ENCODE measurements at regions not wholly inside any gene's neighbourhood (a gene's known extent, or its start where the extent isn't known, plus 50 kb on each side); places are given as distances from the start of the nearest gene placed in this dataset.

- CTCF ChIA-PET, result no interaction called here
- no peaks in the 10 kb centered on the region for H3K36me3 Mint-ChIP-seq
These were observed 135.7 kb upstream of the UMPS start for GRCh38 chr3:124594581-124594980.

GRCh38 chr3:124597273-124597672 is 133.0 kb upstream of the UMPS start:
- CTCF ChIA-PET, result no interaction called here
- no peak overlapping the region for H3K4me3 Mint-ChIP-seq
- no peak for DNase-seq
- peaks cover 16% of the 10 kb centered on the region for H3K4me1 Mint-ChIP-seq
- peaks cover 26% of the 10 kb centered on the region for H3K27me3 Mint-ChIP-seq
- H3K9me3 Mint-ChIP-seq, result no peaks in the 10 kb centered on the region
- no peaks in the 10 kb centered on the region for H3K36me3 Mint-ChIP-seq
- no peak overlapping the region for H3K27ac Mint-ChIP-seq

More at GRCh38 chr3:124594581-124594980, 135.7 kb upstream of the UMPS start:
- Mint-ChIP-seq H3K4me1 (peaks cover 16% of the 10 kb centered on the region), H3K27ac (no peak overlapping the region), H3K9me3 (no peaks in the 10 kb centered on the region), H3K27me3 (peaks cover 19% of the 10 kb centered on the region), H3K4me3 (no peak overlapping the region)
- DNase-seq, result no peak

- no peaks in the 10 kb centered on the region for H3K9me3 Mint-ChIP-seq
- no peak for DNase-seq
- H3K4me1 Mint-ChIP-seq, result peaks cover 9% of the 10 kb centered on the region
- H3K27ac Mint-ChIP-seq, result no peak overlapping the region
- H3K4me3 Mint-ChIP-seq, result no peak overlapping the region
- H3K36me3 Mint-ChIP-seq, result no peaks in the 10 kb centered on the region
- peaks cover 30% of the 10 kb centered on the region for H3K27me3 Mint-ChIP-seq
- CTCF ChIA-PET, result no interaction called here
These were observed 132.3 kb upstream of the UMPS start for GRCh38 chr3:124597979-124598378.

GRCh38 chr3:124599147-124599765 is 131.0 kb upstream of the UMPS start:
- H3K9me3 Mint-ChIP-seq, result no peaks in the 10 kb centered on the region
- no peak overlapping the region for H3K27ac Mint-ChIP-seq
- H3K4me1 Mint-ChIP-seq, result no peaks in the 10 kb centered on the region
- no peaks in the 10 kb centered on the region for H3K36me3 Mint-ChIP-seq
- DNase-seq, result no peak
- no peak overlapping the region for H3K4me3 Mint-ChIP-seq
- peaks cover 26% of the 10 kb centered on the region for H3K27me3 Mint-ChIP-seq
- CTCF ChIA-PET, result interaction anchor here (1.1 kb wide), 1 partner anchor 34 kb away, joined by 3 read pairs; no protein-coding TSS in a partner anchor

GRCh38 chr3:124599779-124600693 is 130.2 kb upstream of the UMPS start:
- Mint-ChIP-seq H3K4me3 (no peak overlapping the region), H3K27me3 (peaks cover 25% of the 10 kb centered on the region), H3K27ac (no peak overlapping the region), H3K9me3 (no peaks in the 10 kb centered on the region), H3K36me3 (no peaks in the 10 kb centered on the region), H3K4me1 (no peaks in the 10 kb centered on the region)
- no peak for DNase-seq
- CTCF ChIA-PET, result interaction anchor here (1.1 kb wide), 1 partner anchor 35 kb away, joined by 3 read pairs; no protein-coding TSS in a partner anchor

GRCh38 chr3:124600765-124601164 is 129.5 kb upstream of the UMPS start:
- CTCF ChIA-PET, result no interaction called here
- Mint-ChIP-seq H3K36me3 (no peaks in the 10 kb centered on the region), H3K4me1 (no peaks in the 10 kb centered on the region), H3K27me3 (peaks cover 25% of the 10 kb centered on the region), H3K4me3 (no peak overlapping the region), H3K9me3 (no peaks in the 10 kb centered on the region), H3K27ac (no peak overlapping the region)
- no peak for DNase-seq

GRCh38 chr3:124601190-124601589 is 129.1 kb upstream of the UMPS start:
- CTCF ChIA-PET, result no interaction called here
- no peak for DNase-seq
- no peaks in the 10 kb centered on the region for H3K4me1 Mint-ChIP-seq
- no peaks in the 10 kb centered on the region for H3K36me3 Mint-ChIP-seq
- H3K27ac Mint-ChIP-seq, result no peak overlapping the region
- no peaks in the 10 kb centered on the region for H3K9me3 Mint-ChIP-seq
- peaks cover 25% of the 10 kb centered on the region for H3K27me3 Mint-ChIP-seq
- H3K4me3 Mint-ChIP-seq, result no peak overlapping the region

GRCh38 chr3:124602980-124603627 is 127.1 kb upstream of the UMPS start:
- CTCF ChIA-PET, result no interaction called here
- Mint-ChIP-seq H3K27ac (no peak overlapping the region), H3K9me3 (no peaks in the 10 kb centered on the region), H3K4me1 (no peaks in the 10 kb centered on the region), H3K36me3 (no peaks in the 10 kb centered on the region), H3K4me3 (no peak overlapping the region), H3K27me3 (peaks cover 21% of the 10 kb centered on the region)
- DNase-seq, result no peak

GRCh38 chr3:124605781-124606579 is 124.3 kb upstream of the UMPS start:
- no peaks in the 10 kb centered on the region for H3K36me3 Mint-ChIP-seq
- H3K27me3 Mint-ChIP-seq, result peaks cover 17% of the 10 kb centered on the region
- H3K27ac Mint-ChIP-seq, result no peak overlapping the region
- H3K4me1 Mint-ChIP-seq, result no peaks in the 10 kb centered on the region
- no peak overlapping the region for H3K4me3 Mint-ChIP-seq
- H3K9me3 Mint-ChIP-seq, result no peaks in the 10 kb centered on the region
- no peak for DNase-seq
- CTCF ChIA-PET, result no interaction called here

GRCh38 chr3:124607163-124607562 is 123.1 kb upstream of the UMPS start:
- H3K27ac Mint-ChIP-seq, result no peak overlapping the region
- no peak overlapping the region for H3K4me3 Mint-ChIP-seq
- no peaks in the 10 kb centered on the region for H3K4me1 Mint-ChIP-seq
- peaks cover 11% of the 10 kb centered on the region for H3K27me3 Mint-ChIP-seq
- no peaks in the 10 kb centered on the region for H3K36me3 Mint-ChIP-seq
- H3K9me3 Mint-ChIP-seq, result no peaks in the 10 kb centered on the region
- no peak for DNase-seq
- CTCF ChIA-PET, result no interaction called here

- CTCF ChIA-PET, result no interaction called here
- no peak overlapping the region for H3K4me3 Mint-ChIP-seq
- no peaks in the 10 kb centered on the region for H3K36me3 Mint-ChIP-seq
- H3K27me3 Mint-ChIP-seq, result no peaks in the 10 kb centered on the region
- H3K4me1 Mint-ChIP-seq, result no peaks in the 10 kb centered on the region
- no peaks in the 10 kb centered on the region for H3K9me3 Mint-ChIP-seq
- H3K27ac Mint-ChIP-seq, result no peak overlapping the region
- no peak for DNase-seq
These were observed 120.8 kb upstream of the UMPS start for GRCh38 chr3:124609402-124609801.

- Mint-ChIP-seq H3K4me1 (no peaks in the 10 kb centered on the region), H3K36me3 (no peaks in the 10 kb centered on the region), H3K27ac (no peak overlapping the region), H3K9me3 (no peaks in the 10 kb centered on the region), H3K27me3 (no peaks in the 10 kb centered on the region), H3K4me3 (no peak overlapping the region)
- DNase-seq, result no peak
- CTCF ChIA-PET, result no interaction called here
These were observed 120.1 kb upstream of the UMPS start for GRCh38 chr3:124610130-124610529.

- peaks cover 10% of the 10 kb centered on the region for H3K4me1 Mint-ChIP-seq
- no peaks in the 10 kb centered on the region for H3K36me3 Mint-ChIP-seq
- no peak for DNase-seq
- CTCF ChIA-PET, result no interaction called here
- H3K27me3 Mint-ChIP-seq, result no peaks in the 10 kb centered on the region
- no peaks in the 10 kb centered on the region for H3K9me3 Mint-ChIP-seq
- H3K27ac Mint-ChIP-seq, result no peak overlapping the region
- H3K4me3 Mint-ChIP-seq, result no peak overlapping the region
These were observed 118.7 kb upstream of the UMPS start for GRCh38 chr3:124611520-124611919.

GRCh38 chr3:124615896-124616543 is 114.2 kb upstream of the UMPS start:
- no peaks in the 10 kb centered on the region for H3K27me3 Mint-ChIP-seq
- no peak overlapping the region for H3K4me3 Mint-ChIP-seq
- DNase-seq, result no peak
- peaks cover 32% of the 10 kb centered on the region for H3K4me1 Mint-ChIP-seq
- H3K36me3 Mint-ChIP-seq, result peaks cover 2% of the 10 kb centered on the region
- CTCF ChIA-PET, result no interaction called here
- H3K27ac Mint-ChIP-seq, result no peak overlapping the region
- H3K9me3 Mint-ChIP-seq, result no peaks in the 10 kb centered on the region
